ENCODE measurements at regions not wholly inside any gene's neighbourhood (a gene's known extent, or its start where the extent isn't known, plus 50 kb on each side); places are given as distances from the start of the nearest gene placed in this dataset.

DNA sequence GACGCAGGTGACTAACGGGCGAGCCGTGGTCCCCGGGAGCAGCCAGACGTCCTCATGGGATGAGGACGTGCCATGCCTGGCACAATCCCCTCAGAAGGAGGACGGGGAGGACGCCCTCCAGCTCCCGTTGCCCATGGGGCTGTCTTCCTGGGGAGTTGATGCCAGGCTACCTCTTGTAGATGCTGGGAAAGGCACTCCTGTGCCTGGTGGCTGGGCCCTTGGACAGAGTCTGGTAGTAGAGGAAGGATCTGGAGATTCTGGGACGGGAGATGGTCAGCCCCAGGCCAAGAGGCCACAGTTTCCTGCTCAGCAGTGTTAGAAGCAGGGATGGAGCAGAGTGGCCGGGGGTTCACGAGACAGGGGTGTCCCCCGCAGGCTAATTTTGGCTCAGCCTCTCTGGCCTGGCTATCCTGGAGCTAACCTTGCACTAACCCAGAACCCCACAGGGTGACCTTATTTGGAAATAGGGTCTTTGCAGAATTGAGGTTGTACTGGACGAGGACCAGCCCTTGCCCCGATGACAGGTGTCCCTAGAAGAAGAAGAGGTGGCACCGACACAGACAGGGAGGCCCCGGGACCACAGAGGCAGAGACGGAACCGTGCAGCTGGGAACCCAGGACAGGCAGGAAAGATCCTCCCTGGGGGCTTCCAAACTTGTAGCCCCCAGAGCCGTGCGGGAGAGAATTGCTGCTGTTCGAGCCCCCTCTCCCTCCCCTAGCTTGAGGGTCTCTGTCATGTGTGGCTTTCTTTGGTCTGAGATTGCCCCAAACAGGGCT lies 50.1 kb upstream of the ADRA2C start:
- DNase-seq = no peak

DNA sequence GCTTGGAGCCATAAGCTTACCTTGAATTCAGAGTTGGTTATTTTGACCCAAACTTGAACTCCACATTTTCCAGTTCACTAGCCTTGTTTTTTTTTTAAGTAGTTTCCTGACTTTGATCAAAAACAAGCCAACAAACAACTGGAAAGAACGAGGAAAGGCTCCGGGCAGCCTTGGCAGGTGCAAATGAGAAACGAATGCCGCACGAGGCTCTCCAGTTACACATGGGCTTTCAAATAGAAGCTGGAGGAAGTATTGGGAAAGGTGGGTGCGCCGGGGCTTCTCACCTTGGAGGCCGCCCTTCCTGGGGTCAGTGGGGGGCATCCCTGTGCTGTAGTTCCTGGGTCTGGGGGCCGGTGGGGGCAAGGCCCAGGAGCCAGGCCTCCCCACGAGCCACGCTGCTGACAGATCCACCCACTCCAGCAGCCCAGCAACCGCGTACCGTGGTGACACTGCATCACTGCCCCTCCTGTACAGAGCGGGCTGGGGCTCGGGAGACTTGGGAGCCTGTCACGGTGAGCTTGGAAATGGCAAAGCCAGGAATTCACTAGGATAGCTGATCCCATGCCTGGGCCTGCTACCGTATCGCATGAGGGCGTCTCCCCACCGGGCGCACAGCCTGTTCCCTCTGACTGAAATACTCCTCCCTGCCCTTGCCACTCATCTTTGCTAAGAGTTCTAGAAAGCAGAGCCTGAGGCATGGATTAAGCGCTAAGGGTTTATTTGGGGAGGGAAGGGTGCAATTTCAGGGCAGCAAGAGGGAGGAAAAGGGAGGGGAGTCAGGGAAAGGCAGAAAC lies 50.9 kb upstream of the ADRA2C start:
- DNase-seq = no peak

DNA sequence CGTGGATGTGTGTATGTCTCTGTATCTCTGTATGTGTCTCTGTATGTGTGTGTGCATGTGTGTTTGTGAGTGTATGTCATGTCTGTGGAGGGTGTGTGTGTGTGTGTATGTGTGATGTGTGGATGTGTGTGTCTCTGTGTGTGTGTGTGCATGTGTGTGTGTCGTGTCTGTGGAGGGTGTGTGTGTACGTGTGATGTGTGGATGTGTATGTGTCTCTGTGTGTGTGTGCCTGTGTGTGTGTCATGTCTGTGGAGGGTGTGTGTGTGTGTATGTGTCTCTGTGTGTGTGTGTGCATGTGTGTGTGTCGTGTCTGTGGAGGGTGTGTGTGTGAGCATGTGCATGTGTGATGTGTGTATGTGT lies 51.6 kb upstream of the ADRA2C start:
- no peak for DNase-seq

DNA sequence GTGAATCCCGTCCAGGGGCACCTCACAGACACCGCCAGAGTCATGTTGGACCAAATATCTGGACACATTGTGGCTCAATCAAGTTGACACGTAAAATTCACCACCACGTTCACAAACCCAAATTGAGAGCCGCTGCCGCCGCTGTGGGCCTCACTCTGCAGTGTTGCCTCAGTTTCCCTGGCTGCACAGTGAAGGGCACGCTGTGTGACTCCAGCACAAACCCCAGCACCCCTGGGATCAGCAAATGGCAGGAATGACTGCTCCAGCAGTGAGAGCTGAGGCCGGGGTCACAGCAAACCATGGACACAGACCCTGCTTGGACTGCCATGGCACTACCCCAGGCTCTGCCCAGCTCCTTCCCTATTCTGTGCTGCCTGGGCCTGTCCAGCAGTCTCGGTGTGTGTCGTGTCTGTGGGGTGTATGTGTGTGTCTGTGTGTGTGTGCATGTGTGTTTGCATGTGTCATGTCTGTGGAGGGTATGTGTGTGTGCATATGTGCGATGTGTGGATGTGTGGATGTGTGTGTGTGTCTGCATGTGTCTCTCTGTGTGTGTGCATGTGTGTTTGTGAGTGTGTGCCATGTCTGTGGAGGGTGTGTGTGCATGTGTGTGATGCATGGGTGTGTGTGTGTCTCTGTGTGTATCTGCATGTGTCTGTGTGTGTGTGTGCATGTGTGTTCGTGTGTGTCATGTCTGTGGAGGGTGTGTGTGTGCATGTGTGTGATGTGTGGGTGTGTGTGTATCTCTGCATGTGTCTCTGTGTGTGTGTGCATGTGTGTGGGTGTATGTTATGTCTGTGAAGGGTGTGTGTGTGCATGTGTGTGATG lies 52.2 kb upstream of the ADRA2C start:
- no peak for DNase-seq

DNA sequence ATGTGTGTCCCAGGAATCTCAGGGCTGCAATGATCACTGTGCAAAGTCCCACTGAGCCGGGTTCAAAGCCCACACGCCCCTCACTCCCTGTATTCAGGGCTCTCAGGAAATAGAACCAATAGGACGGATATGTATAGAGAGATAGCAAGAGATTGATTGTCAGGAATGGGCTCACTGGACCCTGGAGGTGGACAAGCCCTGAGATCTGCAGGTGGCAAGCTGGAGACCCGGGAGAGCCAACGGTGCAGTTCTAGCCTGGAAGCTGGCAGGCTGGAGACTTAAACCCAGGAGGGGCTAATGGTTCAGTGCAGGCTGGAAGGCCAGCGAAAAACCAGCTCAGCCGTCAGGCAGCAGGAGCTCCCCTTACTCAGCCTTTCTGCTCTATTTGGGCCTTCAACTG lies 52.8 kb upstream of the ADRA2C start:
- no peak for DNase-seq

DNA sequence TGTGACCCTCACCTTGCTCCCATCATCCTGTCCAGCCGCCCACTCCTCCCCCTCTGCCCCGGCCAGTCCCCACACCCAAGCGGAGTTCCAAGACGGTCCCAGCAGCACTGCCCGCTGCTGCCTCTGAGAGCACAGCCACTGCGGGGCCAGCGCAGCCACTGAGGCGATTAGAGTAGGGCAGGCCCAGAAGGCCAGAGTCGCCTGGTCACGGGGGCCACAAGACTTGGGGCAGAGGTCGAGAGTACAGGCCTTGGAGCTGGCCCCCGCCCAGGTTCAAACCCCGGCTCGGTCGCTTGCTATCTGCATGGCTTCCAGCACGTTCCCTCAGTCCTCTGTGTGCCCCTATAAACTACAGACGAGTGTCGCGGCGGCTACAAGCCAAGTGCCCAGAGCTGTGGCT lies 53.2 kb upstream of the ADRA2C start:
- no peak for DNase-seq

GRCh38 chr4:3712112-3712805 lies 53.9 kb upstream of the ADRA2C start:
- peak; percentile 31 to 84 for DNase-seq

DNA sequence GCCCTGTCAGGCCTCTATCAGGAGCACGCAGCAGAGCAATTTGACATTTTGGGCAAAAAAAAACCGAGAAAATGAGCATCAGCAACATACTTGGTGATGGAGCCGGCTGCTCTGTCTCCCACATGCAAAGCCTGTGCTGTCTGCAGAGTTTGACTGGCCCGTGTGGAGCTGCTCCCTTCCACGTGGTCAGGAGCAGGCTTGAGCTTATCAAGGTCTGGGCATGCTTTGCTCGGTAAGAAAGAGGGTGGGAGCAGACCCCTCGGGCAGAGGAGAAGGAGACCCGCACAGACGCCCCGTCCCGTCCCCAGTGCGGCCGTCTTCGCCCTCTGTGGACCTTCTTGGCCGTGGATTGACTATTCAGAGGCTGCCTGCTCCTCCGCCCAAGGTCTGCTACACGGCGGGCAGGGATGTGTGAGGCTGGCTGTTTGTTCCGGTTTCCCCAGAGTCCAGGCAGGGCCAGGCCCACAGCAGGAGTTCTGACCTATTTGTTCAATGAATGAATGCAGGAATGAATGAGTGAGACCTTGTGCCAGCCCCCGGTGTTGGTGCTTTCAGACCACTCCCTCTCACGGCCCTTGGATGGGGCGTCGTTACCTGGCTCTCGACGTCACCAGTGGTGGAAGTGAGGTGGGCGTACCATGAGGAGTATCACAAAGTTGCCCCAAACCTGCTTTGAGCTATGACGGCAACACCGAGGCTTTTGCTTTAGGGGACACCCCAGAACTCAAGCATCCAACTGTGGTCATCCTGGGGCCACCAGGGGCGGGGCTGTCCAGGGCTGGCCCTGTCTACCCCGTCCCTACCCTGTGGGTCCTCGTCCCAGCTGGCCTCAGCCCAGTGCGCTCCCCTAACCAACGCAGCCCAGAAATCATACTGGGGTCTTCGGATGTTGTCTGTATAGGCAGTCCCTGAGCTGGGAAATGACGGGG lies 54.7 kb upstream of the ADRA2C start:
- DNase-seq = no peak

GRCh38 chr4:3710451-3711182 lies 55.6 kb upstream of the ADRA2C start:
- no peak for DNase-seq

GRCh38 chr4:3709846-3710441 lies 56.2 kb upstream of the ADRA2C start:
- no peak for DNase-seq

GRCh38 chr4:3709061-3709845 lies 56.9 kb upstream of the ADRA2C start:
- DNase-seq = no peak

GRCh38 chr4:3708611-3709010 lies 57.6 kb upstream of the ADRA2C start:
- DNase-seq = no peak

DNA sequence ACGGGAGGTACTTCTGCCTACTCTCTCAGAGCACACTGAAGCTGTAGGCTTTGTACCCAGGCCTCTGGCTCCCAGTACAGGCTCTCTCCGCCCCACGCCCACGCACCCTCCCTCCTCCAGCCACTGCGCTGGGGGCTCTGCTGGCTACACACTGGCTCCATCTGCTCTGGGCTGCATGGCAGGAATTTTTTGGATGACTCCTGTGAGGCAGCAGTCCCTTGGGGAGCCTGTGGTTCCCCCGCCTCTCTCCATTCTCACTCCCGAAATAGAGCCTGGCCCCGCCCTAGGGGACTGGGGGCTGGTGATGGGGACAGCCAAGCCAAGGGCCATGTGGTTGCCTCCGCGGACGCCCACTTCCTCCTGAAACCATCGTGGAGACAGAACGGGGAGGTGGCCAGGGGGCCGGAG lies 58.1 kb upstream of the ADRA2C start:
- DNase-seq = no peak

GRCh38 chr4:3707423-3708102 lies 58.6 kb upstream of the ADRA2C start:
- DNase-seq = no peak

GRCh38 chr4:3706565-3707422 lies 59.4 kb upstream of the ADRA2C start:
- no peak for DNase-seq

- no peak for DNase-seq
Measured at GRCh38 chr4:3706111-3706511, 60.1 kb upstream of the ADRA2C start.

DNA sequence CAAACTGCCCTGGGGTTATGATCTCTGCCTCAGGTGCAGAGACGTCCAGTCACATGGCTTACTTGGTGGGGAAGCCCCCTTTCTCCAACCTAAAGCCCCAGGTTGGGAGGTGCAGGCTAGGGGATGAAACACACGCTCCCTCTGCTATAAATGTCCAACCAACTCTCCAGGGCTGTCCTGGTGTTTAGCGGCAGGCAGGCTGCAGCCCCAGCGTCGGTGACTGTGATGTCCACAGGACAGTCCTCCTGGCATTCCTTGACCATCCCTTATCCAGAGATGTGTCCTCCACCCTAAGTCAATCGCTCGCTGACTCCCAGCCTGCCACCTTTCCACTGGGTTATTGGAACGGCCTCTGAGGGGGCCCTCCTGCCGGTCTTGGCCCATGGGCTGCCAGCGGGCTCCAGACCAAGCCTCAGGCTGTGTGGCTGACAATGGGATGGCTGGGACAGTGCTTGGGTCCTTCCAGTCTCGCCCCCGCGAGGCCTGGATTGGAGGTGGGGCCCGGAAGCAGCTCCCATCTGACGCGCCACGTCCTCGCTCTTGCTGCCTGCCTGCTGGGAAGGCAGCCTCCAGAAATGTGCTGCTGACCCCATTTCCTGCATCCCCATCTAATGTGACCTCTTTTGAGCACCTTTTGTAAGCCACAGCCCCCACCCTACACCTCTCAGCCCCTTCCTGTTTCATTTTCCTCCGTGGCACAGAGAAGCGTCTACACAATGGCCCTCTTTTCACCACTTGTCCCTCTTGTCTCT lies 60.8 kb upstream of the ADRA2C start:
- DNase-seq = no peak

Data from cerebellar nuclear complex (tissue), 1 donor.